HG03460 (cell line): ENCODE measurements at regions not wholly inside any gene's neighbourhood (a gene's known extent, or its start where the extent isn't known, plus 50 kb on each side); places are given as distances from the start of the nearest gene placed in this dataset.

Experiments used
- ATAC-seq: cut with Tn5 transposase; IDR thresholded peaks from one replicate; pipeline ENCODE4 v1.9.1; 2021; ENCODE audit not compliant: unreplicated experiment

DNA sequence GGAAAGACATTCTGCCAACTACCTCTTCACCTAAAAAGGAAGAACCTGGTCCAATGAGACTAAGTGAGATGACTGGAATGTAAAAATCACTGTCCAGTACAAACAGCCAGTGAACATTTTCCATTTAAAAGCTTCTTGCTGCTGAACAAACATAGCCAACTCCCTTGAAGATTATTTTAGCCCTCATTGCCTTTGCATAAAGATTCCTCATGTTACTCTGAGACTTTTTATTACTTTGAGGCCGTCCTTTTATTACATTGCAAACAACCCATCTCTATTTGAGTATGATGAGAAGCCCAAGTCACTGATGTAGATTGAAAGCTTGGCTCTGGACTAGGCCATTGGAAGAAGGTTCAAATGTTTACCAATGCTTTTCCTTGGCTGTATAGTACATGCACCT is 649.8 kb downstream of the CETN3 start:
- no peak for ATAC-seq

DNA sequence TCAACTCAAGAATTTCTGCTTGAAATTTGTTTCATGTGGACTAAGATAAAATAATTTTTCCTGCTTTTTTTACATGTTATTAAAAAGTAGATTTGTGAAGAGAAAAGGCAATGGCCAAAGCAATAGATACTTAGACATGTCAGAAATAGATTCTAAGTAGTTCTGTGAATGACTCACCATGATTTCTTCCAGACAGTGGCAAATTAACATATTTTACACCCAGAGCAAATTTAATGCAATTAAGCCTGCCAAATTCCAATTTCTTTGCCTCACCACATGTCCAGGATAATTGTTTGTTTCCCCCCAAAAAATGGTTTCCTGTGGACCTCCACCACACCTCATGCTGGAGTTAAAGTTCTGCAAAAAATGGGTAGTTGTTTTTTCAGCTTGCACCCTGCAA is 651.4 kb downstream of the CETN3 start:
- ATAC-seq: no peak

DNA sequence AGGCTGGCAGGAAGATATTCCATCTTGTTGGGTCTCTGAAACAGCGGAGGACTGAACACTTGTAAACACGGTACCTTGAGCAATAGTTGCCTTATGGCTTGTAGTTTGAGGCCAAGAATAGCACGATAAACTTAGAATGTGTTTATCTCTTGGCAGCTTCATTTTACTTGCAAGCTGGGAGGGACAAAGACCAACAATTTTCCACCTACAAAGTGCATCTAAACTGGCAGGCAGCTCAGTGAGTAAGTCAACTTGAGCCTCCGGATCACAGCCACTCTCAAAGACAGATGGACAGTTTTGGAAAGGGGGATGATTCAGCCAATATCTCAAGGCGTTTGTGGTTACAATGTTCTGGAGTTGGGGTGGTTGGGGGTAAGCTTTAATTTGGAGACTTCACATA is 652.6 kb downstream of the CETN3 start:
- no peak for ATAC-seq

DNA sequence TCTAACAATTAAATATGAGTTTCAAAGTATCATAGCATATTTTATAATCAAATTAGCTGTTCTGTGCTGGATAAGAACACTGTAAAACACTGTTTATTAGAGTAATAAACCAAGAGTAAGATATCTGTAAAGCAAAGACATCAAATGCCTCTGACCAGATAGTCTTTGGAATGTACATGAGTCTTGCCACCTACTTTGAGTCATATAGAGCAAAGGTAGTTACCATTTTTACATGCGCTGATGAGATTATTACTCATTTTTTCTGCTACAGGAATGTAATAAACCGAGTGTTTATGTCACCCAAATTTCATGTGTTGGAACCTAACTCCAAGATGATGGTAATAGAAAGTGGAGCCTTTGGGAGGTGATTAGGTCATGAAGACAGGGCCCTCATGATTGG is 654.5 kb downstream of the CETN3 start:
- no peak for ATAC-seq

DNA sequence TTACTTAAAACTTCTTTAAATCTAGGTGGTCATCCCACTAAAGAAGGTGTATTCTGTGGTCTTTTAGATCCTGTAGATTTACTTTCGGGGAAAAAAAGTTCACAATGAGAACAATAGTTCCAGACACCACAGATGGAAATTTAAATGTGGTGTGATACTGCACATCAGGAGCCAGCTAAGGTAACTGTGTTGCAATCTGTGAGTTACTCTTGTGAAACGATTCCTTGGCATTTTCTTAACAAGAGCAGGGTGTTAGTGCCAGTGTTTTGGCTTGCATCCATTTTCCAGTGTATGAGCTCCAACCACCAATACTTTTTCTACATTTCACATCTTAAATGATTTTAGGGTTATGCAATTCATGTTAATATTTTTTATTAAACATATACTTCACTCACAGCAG is 674.5 kb downstream of the CETN3 start:
- no peak for ATAC-seq

DNA sequence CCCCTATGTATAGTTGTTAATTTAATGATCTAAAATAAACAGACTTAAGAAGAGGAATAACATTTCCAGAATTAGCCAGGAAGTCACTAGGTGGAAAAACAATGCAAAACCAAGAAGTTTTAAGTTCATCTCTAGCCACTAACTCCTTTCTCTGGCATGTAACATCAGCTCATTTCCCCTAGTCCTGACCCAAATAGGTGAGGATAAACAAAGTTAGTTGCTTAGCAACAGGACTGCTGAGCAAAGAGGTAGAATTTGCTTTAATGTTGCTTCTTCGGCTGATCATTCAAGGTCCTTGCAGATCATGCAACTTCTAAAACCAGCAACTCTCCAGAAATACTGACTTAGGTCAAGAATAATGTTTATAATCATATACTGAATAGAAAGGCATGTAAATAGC is 675.8 kb downstream of the CETN3 start:
- no peak for ATAC-seq

DNA sequence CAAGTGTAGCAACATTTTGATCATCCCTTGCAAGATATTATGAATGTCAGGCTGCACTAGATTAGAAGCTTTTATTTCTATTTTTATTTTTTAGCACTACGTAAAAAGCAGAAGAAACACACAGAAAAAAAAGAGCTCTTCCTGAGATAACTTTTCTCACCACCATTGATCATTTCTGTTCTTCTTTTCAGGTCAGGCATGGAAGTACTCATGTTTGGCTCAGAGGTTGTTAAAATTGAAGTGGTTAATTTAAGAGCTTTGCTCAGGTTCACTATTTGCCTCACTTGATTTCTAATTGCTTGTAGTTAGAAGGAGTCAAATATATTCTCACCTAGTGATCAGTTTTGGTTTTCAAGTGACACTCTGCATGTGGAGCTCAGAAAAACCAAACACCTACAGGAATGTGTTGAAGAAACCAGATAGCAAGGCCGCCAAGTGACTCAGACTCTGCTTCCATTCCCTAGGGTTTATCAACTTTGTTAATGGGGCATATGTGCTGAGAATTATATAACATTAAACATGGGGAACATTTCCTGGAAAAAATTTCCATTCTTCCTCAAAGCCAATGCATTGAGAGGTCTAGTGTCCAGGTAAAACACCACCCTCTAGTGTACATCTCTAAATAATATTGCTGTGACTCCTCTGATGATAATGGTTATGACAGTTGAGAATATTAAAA is 679.8 kb downstream of the CETN3 start:
- ATAC-seq: no peak

DNA sequence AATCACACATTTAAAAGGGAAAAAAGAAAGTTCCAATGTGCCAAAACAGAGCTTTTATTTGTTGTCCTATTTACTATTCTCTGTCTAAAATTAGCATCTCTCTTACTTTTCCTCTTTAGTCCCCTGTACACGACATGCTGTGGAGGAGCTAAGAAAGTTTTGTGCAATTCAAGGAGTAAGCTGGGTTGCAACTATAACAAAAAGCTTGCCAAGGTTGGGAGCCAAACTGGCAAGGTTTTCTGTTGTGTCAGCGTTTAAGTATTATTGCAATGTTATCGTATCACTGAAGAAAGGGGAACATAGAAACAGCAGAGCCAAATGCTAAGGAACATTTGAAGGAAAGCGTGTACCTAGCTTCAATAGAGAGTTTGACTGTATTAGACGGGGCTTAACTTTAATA is 680.8 kb downstream of the CETN3 start:
- ATAC-seq: no peak

DNA sequence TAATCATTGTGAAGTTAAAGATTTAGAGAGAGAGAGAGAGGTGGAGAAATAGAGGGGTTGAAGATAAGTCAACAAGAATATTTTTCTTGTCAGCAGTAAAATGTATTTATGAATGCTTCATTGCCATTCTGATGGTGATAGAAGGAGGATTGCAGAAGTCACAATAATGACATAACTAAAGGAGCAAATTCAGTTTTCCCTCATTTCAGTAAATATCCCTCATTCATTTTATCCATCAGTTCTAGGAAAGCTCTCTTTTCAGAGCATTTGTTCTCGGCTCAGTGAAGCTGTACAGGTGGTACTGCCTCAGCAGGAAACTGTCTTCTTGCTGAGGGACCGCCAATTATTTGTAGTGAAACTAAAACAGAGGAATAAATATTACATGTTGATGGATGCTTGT is 681.4 kb downstream of the CETN3 start:
- ATAC-seq: no peak

DNA sequence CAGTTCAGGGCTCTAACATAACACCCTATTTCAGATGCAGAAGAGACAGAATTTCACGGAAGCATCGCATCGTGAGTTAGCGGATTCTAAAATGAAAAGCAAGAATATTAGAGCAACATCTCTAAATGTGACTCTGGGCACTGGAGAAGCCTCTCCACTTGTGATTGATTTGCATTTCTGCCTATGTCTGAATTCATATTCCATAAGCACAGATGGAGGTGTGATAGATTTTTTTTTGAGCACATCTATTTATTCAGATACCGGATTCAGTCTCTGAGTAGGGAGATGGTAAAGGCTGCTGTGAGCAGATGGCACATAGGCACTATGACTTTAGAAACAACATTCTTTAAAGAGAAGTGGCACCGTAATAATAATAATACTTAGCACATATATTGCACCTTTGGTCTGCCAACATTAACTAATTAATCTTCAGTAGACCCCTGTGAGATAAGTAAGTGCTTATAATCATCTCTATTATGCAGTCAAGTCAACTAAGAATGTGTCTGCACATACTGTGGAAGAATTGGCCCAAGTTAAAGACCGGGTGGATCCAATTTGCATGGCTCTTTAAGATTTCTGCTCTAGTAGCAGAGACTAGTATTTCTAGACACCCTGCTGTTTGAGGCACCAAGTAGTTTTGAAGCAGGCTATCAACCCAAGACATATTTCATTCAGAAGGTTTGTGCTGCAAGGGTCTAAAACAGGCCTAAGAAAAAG is 685.0 kb downstream of the CETN3 start:
- ATAC-seq: no peak

DNA sequence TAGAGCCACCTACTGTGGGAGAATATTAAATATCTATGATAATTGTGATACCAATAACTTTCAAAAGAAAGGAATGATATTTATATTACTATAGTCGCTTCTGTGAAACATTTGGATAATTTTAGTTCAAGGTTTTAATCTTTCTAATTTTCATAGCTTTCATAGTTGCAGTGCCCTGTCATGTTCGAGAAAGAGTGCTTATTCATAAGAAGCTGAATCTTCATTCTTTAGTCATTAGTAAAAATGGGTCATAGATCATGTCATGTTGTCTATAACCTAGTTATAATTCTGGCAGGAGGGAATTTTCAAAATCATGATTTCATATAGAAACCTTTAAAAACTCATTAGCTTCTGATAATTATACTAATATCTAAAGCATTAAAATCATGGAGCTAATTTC is 685.6 kb downstream of the CETN3 start:
- ATAC-seq: no peak

DNA sequence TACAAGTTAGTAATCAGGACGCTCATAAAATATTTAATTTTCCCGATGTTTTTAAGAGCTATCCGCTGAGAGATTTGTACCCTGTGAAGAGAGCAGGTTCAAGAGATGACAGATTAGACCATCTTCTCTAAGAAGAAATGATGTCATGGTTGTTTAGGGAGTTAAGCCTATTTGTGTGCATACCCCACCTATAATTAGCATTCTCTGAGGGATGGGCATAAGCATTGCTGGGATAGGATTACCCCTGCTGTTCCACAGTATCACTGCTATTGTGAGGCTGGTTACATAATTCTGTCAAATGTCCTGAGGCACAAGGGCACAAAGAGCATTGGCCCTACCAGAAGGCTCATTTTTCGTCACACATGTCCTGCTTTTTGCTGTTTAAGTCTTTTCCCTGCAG is 687.0 kb downstream of the CETN3 start:
- no peak for ATAC-seq

DNA sequence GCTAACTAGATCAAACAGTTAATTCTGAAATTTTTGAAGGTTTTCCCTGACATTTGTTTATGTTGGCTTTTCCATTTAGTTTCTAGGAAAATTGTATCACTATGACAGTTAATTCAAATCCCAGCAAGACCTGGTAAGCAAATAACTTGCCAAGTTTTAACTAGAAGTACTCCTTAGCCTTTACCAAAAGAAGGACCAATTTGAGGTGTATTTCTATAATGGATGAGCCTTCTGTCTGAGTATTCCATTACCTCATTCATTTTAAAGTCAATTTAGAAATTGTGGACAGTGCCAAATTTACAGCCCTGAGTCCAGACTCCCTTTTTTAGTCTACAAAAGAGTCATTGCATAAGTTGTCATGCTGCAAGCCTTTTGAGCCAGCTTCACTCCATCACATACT is 687.6 kb downstream of the CETN3 start:
- ATAC-seq: no peak

DNA sequence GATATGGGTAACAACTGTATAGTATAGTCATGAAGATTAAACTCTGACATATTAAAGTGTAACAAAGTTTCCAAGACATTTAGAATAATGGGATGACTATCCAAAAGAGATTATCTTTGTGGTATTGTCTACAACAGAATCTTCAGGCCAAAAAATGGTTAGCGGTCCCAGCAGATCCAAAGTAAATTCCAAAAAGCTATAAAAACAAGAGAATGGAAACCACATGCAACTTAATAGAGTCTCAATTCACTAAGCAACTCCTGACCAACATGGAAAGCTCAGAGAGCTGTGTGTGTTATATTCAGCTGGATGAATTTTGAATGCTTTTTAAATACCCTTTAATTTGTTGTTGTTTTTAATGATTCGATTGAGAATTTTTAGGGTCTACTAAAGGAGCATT is 688.2 kb downstream of the CETN3 start:
- no peak for ATAC-seq

DNA sequence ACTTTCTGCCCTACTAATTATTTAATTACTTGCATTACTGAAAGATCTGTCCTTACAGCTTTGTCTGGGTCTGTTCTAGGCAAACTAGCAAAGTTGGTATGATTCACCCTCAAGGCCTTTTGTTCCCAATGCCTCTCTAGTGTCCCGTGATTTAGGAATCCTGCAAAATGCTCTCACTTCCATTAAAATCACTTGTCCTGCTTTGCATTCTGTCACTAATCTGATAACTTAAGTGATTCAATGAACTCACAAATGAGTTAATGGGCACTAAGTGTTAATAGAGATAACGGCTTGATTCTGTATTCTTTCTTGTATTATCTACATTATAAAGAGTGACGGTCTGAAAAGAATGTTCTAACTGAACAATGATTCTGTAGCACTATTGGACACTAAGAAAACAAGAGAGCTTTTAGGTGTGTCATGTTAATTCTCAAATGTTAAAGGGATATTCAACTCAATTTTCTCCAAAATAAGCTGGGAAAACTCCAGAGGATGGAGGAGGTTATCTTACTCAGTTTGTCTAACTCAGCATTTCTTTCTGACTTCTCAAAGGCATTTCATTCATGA is 697.3 kb downstream of the CETN3 start:
- ATAC-seq: no peak

DNA sequence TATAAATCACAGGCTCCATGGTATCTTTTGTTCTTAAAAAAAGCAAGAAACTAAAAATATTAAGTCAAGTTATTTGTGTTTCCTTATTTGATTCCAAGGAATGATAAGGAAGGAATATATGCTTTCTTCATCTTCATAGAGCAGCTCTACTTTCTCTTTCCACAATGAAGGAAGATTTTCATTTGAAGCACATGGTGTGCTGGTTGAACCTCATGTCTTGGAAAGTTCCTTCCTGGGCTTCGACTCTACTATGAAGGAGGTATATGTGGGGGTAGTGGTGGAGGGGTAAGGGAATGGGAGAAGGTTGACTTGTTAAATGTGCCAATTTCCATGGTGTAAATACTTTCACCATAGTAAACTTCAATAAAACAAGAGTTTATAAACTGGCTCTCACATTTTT is 698.0 kb downstream of the CETN3 start:
- ATAC-seq: no peak

DNA sequence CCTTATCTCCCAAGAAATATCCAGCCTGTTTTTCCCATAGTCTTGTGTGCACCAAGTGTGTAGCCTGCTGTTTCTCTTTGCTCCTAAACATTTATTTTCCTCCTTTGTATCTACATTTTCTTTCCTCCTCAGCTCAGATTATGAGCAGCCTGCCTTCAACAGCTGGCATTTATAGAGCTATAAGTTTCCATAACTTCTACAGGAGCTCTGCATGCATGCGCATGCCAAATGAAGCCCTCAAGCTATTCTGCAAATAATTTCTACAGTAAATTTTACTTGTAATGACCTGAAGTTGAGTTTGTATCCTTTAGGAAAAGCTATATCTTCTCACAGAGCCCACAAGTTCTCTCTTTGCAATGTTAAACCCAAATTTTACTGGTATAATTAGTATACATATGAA is 699.5 kb downstream of the CETN3 start:
- ATAC-seq: no peak

DNA sequence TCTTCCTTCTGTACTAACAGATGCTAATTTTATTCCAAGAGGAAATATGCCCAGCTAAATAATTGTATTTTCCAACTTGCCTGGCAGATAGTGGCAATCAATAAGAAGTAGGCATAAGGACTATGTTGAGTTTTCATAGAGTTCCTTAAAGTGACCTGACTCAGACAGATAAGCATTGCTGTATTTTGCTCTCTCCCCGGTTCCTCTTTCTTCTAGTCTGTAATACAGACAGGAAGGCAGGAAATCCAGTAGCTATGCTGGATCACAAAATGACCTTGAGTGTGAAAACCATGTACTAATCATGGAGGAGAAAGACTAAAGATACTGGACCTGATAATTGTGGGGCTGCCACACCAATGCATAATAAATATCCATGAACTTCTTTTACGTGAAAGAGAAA is 701.7 kb downstream of the CETN3 start:
- no peak for ATAC-seq

DNA sequence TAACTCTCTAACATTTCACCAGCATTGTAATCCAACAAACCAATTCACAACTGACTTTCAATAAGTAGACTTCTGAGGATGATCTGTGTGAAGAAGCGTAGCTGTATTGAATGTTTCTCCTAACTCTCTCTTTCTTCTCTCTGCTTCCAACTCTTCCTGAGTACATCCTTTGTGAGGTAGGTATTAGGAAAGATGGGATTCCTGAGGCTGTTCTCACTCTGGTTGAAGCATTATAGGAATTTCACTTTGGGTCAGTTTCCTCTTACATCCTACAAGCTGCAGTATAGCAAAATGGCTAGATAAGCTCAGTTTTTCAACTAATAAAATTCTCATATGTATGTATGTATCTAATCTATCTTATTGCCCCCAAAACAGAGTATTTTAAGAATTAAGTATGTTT is 702.8 kb downstream of the CETN3 start:
- no peak for ATAC-seq

DNA sequence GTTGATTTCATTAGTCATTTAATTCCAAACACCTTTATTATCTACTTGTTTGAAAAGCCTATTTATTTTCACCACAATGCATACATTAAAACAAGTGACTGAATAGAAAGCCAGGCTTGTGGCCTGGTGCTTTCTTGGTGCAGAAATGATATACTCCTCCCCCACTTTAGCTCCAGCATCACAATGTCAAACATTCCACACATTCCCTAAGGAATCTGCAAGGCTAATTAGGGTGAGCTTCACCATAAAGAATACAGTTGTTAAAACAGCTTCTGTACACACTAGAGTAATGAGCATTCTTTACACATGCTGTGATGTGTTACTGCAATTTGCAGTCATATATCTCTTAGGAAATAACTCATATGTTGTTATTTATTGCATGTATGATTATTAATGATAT is 705.7 kb downstream of the CETN3 start:
- no peak for ATAC-seq

DNA sequence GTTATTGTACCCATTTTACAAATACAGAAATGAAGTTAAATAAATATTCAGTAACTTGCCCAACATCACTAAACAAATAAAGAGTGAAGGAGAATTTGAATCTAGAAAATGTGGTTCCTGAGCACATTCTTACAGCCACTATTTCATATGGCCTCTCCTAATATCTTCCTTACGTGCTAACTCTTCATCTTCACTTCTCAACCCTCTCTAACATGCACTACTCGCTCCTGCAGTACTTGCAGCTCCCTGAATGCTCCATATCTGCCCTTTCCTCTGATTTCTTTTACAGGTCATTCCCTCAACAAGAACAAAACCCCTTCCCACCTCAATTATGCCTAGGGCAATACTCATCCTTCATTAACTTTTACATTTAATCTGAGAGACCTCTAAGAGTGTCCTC is 711.5 kb downstream of the CETN3 start:
- no peak for ATAC-seq

DNA sequence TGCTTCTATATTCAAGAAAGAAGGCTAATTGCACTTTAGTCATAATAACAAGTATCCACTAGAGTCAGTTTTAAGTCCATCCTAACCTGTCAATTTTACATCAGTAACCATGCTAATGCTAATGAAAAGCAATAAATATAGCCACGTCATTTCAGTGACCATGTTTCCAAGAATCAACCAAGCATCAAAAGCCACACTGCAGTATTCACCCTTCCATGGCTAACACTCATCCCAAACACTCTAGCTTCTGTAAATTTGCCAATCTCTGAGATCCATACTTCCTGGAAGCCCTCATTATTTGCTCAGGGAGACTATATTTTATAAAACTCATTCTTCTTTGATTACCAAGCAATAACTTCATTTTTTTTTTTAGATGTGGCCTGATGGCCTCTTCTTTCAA is 712.0 kb downstream of the CETN3 start:
- no peak for ATAC-seq

DNA sequence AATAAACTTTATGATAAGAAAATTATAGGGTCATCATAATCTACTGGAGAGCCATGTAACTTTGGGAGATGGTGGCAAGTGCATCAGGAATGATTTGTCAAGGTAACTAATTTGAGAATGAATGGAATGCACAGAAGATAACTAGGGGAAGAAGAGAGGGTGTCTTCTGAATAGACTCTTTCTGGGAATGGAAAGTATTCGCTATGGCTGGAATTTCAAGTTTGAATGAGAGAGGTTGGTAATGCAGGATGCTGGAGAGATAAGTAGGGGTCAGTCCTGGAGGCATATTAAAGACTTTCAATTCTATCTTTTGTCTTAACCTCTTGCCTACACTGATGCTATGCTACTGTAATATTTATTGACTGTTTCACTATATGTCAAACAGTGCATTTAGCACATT is 714.2 kb downstream of the CETN3 start:
- ATAC-seq: no peak
